Nucleus accumbens (tissue), 56 donors: ENCODE measurements at regions not wholly inside any gene's neighbourhood (a gene's known extent, or its start where the extent isn't known, plus 50 kb on each side); places are given as distances from the start of the nearest gene placed in this dataset.
A peak's percentile ranks its signal among the peaks of the same experiment; 100 is the strongest.

Experiments used
- DNase-seq, 56 donors: peaks; one replicate each; lab custom pipeline; 2025; lab: John Stamatoyannopoulos, UW

DNA sequence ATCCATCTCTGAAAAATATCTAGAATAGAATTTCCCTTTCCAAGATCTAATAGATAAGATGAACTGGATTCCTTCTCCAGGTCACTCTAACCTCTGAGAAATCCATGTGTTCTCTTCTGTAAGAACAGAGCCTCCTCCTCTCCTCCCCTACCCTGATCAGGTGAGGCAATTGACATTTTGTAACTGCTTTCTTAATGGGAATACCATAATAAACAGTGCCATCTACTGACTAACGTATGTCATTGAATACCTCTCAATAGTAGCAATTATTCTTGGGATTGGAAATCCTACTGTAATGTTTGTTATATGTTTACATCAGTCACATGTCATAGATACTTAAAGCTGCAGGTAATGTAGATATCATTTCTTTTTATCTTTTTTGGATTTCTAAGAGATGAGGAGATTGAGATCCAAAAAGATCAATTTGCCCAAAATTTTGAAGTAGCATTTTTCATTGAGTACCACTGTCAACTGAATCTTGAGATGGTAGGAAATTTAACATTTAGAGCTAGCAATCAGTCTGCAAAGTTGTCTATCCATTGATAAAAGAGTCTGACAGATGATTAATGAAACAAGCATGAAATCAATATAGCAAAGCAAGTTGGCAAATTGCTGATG is 365.8 kb upstream of the HSF2 start:
- DNase-seq: no peak

- no peak for DNase-seq
These were observed 364.3 kb upstream of the HSF2 start for GRCh38 chr6:122035173-122035572.

DNA sequence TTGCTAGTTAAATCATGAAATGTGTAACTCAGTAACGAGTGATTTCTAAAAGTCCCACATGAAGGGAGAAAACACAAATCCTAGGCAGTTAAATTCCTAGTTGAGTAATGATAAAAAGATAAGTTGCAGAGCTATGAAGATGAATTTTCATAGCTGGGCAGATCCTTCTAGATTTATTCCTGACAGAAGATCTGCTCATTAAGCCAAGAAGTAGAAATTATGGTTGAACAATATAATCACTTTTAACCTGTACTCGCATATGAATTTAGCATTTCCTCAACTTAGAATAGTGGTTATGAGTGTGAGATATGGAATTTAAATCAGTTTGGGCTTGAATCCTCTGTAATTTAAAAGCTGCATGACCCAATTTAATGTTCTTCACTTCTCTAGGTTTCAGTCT is 359.2 kb upstream of the HSF2 start:
- no peak for DNase-seq

GRCh38 chr6:122042380-122042779 is 357.1 kb upstream of the HSF2 start:
- DNase-seq: no peak

DNA sequence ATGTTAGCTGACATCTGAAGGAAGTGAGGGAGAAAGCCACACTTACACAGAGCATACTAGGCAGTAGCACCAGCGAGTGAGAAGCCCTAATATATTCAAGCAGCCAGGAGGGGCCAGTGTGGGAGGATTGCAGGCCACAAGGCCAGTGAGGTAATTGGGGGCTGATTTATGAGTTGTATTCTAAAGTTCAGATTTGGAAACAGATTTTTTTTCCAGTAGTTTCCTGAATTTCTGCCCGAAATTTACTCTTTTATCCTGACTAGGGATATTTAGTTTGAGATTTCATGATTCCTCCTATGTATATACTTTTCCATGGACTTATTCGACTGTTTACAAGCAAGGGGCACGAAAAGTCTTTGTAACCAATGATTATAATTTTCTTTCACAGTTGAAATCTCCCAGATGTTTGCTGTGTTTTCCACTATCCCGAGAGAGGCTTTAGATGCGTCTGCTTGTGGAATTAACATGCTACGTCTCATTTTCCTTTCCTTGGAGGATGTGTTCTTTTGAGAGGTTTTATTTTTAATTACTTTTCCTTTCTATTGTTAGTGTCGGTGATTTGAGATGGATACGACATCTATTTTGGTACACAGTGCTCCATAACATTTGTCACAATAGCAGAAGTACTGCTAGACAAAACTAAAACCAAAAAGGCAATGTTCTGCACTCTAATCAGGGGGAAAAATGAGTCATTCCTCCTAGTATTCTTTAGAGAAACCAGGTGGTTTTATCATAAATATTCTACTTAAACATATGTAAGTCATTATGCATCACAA is 356.3 kb upstream of the HSF2 start:
- no peak for DNase-seq

- DNase-seq: no peak
These were observed 350.9 kb upstream of the HSF2 start for GRCh38 chr6:122048570-122048969.

- peak in 5 of 56 donors; percentile 2 to 29 (median 7) for DNase-seq
These were observed 350.1 kb upstream of the HSF2 start for GRCh38 chr6:122049341-122049740.

DNA sequence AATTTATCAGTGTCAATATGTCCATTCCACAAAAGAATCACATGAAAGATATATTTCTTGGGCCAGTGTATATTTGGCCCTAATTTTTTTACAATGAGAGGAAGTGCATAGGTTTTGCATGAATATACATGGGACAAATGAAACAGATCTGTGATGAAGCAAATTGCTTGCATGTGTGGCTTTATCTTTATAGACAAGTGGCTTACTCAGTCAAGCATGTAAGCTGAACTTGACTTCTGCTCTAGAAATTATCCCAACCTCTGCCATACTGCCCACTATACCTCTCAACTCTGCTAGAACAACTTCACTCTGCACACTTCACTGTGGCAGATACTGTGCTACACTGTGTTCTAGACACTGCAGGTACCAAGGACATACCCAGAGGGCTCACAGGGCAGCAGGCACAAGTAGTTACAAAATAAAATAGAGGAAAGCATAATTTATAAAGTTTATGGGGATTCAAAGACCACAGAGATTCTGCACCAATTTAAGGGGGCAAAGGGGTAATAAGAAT is 349.2 kb upstream of the HSF2 start:
- no peak for DNase-seq

DNA sequence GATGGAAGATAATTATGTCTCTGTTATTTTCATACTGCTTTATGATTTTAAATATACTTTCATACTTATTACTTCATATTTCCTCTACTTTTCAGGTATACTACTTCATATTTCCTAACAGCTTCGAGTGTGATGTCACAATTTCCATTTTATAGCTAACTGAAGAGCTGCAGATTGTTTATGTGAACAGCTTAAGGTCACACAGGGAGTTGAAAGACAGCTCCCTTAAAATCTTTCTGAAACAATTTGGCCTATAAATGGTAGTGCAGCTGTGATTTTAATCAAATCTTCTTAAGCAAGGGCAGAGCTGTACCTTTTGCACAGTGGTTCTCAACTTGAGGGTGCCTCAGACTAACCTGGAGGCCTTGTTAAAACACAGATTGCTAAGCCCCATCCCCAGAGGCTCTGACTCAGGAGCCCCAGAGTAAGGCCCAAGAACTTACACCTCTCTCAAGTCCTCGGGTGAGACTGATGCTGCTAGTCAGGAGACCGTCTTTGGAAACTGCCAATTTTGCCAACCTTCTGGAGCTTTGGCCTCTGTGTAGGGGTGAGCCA is 347.0 kb upstream of the HSF2 start:
- DNase-seq: no peak

- DNase-seq: no peak
These were observed 339.5 kb upstream of the HSF2 start for GRCh38 chr6:122059918-122060317.

GRCh38 chr6:122061855-122062254 is 337.6 kb upstream of the HSF2 start:
- no peak for DNase-seq

DNA sequence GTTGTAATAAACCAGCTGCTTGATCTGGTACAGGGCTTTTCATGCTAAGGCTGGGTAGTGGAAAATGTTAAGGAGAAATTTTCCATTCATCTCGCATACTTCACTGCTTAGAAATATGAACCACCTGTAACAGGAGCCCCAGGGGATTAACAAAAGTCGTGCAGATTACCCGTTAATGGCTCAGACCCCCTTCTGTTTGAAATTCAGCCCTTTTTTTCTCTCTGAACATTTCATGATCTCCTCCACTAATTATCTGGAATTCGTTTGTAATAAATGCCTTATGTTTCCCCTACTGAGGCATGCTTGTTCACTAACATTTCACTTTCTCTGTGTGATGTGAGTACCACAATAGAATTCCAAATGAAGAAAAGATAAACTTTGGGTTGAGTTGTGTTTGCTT is 336.4 kb upstream of the HSF2 start:
- DNase-seq: no peak

DNA sequence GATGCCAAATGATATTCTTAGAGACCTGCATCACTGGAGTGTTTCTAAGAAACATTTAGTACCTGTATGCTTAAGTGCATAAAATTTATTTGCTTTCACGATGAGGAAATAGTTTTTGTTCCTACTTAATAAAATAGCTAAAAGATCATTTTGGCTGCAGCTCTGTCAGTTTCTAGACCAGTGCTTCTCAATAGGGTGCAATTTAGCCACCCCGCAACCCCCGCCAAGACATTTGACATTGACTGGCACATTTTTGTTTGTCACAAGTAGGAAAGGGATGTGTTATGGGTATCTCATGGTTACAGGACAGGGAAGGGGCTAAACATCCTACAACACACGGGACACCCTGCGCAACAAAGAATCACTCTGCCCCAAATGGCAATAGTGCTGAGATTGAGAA is 335.7 kb upstream of the HSF2 start:
- DNase-seq: peak in 3 of 56 donors; percentile 4 to 29 (median 6)

- DNase-seq: no peak
These were observed 333.3 kb upstream of the HSF2 start for GRCh38 chr6:122066200-122066599.

GRCh38 chr6:122068291-122068769 is 331.1 kb upstream of the HSF2 start:
- no peak for DNase-seq

GRCh38 chr6:122069932-122070331 is 329.5 kb upstream of the HSF2 start:
- DNase-seq: no peak

GRCh38 chr6:122072014-122072647 is 327.3 kb upstream of the HSF2 start:
- no peak for DNase-seq

- no peak for DNase-seq
These were observed 324.2 kb upstream of the HSF2 start for GRCh38 chr6:122075084-122075838.

- DNase-seq: no peak
These were observed 323.5 kb upstream of the HSF2 start for GRCh38 chr6:122075917-122076316.

GRCh38 chr6:122077603-122078002 is 321.8 kb upstream of the HSF2 start:
- no peak for DNase-seq
